22Rv1 (cell line): ENCODE measurements at regions not wholly inside any gene's neighbourhood (a gene's known extent, or its start where the extent isn't known, plus 50 kb on each side); places are given as distances from the start of the nearest gene placed in this dataset.

Source experiments
- ZFX ChIP-seq: fragments of 450-650 bp; IDR thresholded peaks from 2 replicates; pipeline ENCODE4 v1.6.1; 2017; ENCODE audit warnings: antibody characterized with exemption, borderline replicate concordance
- TF ChIP-seq, protein P1 (sequence below): fragments of 450-650 bp; IDR thresholded peaks from 2 replicates; pipeline ENCODE4 v1.5.1; 2017; ENCODE audit warnings: mild to moderate bottlenecking

DNA sequence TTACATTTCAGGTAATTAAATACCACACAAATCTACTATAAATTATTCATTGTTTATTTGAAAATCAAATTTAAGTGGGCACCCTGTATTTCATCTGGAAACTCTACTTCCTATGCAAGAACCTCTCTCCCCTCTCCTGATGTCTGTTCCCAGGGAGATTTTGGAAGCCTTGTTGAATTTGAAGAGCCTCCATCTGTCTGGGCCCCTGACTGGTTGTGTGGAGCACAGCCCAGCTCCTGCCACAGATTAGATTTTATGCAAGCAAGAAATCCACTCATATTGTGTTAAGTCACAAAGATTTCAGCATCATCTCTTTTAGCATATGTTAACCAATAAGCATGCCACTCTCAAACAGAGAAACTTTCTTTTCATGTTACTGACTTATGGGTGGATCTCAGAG, 451.2 kb downstream of the TFAP2B start:
- TF ChIP-seq ZFX = no peak
- TF ChIP-seq, protein P1, sequence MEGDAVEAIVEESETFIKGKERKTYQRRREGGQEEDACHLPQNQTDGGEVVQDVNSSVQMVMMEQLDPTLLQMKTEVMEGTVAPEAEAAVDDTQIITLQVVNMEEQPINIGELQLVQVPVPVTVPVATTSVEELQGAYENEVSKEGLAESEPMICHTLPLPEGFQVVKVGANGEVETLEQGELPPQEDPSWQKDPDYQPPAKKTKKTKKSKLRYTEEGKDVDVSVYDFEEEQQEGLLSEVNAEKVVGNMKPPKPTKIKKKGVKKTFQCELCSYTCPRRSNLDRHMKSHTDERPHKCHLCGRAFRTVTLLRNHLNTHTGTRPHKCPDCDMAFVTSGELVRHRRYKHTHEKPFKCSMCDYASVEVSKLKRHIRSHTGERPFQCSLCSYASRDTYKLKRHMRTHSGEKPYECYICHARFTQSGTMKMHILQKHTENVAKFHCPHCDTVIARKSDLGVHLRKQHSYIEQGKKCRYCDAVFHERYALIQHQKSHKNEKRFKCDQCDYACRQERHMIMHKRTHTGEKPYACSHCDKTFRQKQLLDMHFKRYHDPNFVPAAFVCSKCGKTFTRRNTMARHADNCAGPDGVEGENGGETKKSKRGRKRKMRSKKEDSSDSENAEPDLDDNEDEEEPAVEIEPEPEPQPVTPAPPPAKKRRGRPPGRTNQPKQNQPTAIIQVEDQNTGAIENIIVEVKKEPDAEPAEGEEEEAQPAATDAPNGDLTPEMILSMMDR = no peak
